Globus pallidus (tissue), 1 donor: ENCODE measurements at regions not wholly inside any gene's neighbourhood (a gene's known extent, or its start where the extent isn't known, plus 50 kb on each side); places are given as distances from the start of the nearest gene placed in this dataset.
"Not testable (repeated sequence)": the region's sequence is repeated elsewhere in the genome, so short reads cannot be mapped to it uniquely, and the experiment has no call there.

ENCODE experiments used
- DNase-seq: peaks from one replicate; pipeline ENCODE4 v3.0.0-alpha.2; 2015; ENCODE audit warnings: low spot score

- DNase-seq: not testable (repeated sequence)
Observed at GRCh38 chr7:66458991-66459390, 169.7 kb upstream of the KCTD7 start.

DNA sequence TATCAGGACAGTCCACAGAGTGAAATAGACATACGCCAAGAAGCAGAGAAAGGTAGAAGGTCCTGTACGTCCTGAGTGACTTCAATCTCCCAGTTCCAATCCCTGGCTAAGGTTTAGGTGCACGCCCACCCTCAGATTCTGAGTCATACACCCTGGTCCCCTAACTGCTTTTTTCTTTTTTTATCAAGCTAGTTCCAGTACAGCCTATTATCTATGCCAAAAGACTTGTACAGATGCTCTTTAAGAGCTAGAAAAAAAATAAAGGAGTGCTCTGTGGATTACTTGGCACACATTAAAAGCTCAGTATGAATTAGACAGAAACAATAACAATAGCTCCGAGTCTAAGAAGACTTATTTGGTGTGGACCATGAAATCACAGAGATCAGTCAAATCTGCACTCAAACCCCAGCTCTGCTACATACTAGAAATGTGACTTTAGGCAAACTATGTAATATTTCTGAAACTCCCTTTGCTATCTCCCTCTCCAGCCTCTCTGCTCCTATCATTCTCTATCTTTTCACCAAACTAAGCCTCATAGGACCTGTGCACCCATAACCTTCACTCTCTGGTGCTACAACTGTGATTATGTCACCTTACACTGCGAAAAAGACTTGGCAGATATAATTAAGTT, 168.8 kb upstream of the KCTD7 start:
- DNase-seq: peak; percentile 4

GRCh38 chr7:66460921-66461361, 167.7 kb upstream of the KCTD7 start:
- no peak for DNase-seq

DNA sequence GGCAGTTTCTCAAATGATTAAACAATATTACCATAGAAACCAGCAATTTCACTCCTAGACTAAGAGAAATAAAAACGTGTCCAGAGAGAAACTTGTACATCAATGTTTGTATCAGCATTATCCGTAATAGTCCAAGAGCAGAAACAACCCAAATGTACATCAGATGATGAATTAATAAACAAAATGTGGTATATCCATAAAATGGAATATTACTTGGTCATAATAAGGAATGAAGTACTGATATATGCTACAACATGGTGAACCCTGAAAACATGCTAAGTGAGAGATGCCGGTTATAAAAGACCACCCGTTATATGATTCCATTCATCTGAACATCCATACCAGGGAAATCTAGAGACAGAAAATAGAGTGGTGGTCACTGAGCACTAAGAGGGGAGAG, 167.3 kb upstream of the KCTD7 start:
- not testable (repeated sequence) for DNase-seq

DNA sequence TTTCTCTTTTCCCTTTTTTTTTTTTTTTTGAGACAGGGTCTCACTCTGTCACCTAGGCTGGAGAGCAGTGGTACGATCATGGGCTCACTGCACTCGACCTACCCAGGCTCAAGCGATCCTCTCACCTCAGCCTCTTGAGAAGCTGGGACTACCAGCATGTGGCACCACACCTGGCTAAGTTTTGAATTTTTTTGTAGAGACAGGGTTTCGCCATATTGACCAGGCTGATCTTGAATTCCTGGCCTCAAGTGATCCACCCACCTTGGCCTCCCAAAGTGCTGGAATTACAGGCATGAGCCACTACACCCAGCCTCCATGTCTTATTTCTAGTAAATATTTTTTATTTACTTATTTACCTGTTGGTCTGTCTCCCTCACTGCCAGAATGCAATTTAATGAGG, 165.8 kb upstream of the KCTD7 start:
- DNase-seq: not testable (repeated sequence)

DNA sequence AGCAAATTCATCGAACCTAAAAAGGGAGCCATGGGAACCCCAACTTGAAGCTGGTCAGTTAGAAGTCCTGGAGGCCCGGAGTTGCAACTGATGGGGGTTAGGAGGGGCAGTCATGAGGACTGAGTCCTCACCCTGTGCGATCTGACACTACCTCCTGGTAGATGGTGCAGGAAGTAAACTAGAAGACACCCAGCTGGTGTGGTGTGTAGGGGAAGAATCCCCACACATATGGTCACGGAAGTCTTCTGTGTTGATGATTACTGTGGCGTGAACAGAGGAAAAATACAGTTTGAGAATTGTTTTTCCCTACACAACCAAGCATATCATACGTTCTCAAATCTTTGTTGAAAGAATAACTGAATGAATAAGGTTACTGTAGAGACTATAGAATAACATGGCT, 164.6 kb upstream of the KCTD7 start:
- DNase-seq: no peak

- DNase-seq: no peak
Observed at GRCh38 chr7:66466081-66466600, 162.5 kb upstream of the KCTD7 start.

DNA sequence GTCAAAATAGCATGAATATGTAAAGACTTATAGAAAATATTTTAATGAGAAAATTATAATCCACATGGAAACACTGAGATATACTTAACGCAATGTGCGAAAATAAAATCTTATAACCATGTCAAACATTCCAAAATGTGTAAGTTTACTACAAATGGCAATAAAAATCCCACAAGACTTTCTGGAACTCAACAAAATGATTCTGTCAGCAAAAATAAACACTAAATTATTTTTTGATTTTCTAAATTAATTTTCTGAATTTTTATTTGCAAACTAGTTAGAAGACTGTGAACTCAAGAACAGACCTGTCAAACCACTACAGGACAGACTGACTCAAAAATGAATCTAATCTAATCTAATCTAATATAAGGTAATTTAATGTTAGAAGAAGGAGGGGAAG, 160.8 kb upstream of the KCTD7 start:
- DNase-seq: no peak

- DNase-seq: not testable (repeated sequence)
Observed at GRCh38 chr7:66473064-66473463, 155.6 kb upstream of the KCTD7 start.

DNA sequence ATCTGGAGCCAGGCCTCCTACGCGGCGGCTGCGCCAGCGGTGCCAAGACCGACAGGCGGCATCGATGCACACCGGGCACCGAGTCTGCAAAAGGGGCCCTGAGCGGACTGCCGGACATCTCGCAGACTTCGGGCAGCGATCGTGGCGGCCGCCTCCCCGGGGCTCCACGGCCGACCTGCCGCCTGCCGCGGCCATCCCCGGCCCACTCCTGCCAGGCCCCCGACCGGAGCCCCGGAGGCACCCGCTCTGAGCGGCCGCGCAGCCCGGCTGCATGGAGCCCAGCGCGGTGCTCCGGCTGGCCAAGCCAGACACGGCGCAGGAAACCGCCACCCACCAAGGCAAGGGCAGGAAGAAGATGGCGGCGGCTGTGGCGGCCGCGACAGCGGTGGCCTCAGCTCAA, 154.2 kb upstream of the KCTD7 start:
- no peak for DNase-seq

- DNase-seq: not testable (repeated sequence)
Observed at GRCh38 chr7:66476056-66476455, 152.6 kb upstream of the KCTD7 start.

DNA sequence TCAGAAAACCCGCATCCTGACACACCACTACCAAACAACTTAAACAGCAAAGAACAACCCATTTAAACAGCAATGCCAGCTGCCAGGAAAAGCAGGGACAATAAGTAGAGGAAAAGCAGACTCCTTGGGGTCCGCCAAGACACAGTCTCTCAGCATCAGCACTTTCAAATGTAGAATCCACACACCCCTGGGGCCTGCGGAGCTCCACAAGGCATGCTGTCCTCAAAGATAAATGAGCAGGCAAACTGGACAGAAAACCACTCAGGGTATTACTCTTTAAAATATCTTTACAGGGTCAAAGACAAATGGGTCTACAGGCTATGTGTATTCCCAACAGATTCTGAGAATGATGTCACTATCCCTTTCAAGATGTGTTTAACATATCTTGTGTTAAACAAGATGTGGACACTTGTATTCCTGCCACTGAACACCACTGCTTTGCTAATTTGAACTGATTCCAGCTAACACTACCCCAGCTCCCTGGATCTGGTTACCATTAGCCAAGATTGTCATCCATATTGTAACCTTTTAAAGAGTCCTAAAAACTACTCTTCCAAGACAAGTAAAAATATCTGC, 150.8 kb upstream of the KCTD7 start:
- DNase-seq: not testable (repeated sequence)

DNA sequence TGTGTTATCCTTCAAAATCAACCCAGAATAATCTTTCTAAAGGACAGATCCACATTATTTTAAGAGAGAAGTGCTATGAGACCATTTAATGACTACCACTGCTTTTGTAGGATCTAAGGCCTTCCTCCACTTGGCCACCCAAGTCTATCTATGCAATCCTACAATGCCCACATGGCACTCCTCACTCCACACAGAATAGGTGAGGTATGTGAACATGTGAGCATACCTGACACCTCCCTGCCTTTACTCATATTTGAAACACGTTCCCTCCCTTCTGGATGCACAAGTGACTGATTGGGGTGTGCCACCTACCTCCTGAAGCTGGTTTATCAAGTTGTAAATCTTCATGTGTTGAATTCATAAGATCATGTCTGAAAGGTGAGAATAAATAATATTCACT, 147.5 kb upstream of the KCTD7 start:
- DNase-seq: not testable (repeated sequence)

- DNase-seq: not testable (repeated sequence)
Observed at GRCh38 chr7:66489065-66489464, 139.6 kb upstream of the KCTD7 start.

GRCh38 chr7:66489741-66490140, 138.9 kb upstream of the KCTD7 start:
- not testable (repeated sequence) for DNase-seq

DNA sequence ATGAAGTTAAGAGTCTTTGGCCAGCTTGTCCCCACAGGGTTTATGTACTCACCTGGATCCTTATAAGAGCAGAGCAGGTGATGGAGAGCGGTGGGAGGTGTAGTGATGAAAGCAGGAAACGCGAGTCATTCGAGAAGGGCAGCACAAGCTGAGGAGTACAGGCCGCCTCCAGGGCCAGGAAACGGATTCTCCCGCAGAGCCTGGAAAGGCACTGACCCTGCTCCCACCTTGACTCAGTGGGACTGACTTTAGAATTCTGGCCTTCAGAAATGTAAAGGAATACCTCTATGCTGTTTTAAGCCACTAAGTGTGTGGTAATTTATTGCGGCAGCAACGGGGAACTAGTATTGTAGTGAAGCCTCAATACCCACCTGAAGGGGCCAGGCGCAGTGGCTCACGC, 137.7 kb upstream of the KCTD7 start:
- DNase-seq: not testable (repeated sequence)

- not testable (repeated sequence) for DNase-seq
Observed at GRCh38 chr7:66492405-66492804, 136.3 kb upstream of the KCTD7 start.

DNA sequence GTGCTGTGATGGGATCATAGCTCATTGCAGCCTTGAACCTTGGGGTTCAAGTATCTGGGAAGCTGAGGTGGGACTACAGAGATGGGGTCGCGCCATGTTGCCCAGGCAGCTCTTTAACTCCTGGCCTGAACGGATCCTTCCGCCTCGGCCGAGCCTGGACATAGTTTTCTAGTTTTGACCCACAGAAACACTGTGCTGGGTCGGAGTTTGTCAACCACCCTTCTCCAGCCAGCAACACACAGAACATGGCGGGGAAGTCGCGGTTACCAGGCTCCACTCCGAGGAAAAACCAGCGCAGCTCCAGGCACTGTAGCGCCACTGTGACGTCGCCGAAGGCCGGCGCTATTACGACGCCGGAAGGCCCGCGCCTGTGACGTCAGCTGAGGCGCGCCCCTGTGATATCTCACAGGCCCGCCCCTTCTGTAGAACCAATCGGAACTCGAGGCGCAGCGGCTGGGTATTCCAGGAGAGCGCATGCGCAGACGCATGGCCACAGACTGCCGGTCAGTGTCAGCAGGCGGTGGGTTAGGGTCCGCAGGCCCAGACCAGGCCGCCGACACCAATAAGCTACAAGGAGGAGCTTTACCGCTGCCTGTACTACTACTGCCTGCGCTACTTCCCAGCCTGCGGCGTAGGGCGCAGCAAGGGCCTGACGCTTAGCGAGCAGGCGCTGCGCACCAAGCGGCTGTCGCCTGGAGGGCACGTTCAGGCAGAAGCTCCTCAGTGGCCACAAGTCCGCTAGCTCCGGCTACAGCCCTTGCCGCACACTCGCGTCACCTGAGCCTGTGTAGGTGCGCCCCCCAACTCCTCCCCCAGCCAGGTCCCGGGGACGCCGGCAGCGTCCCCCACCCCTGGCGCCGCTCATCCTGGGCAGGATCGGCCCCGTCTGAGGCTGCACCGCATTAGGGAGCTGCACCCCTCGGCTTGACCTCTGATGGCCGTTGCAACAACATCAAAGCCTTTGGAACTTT, 135.2 kb upstream of the KCTD7 start:
- peak; percentile 98 for DNase-seq

DNA sequence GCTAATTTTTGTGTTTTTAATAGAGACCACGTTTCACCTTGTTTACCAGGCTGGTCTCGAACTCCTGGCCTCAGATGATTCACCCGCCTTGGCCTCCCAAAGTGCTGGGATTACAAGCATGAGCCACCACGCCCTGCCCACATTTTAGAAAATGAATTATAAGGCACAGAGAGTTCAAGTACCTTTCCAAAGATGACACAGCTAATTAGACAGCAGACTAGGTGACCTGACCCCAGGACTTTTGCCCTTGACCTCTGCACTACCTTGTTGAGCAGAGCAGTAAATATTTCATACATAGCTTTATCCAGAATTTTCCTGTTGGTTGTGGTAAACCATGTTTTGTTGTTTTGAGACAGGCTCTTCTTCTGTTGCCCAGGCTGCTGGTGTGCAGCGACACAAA, 131.3 kb upstream of the KCTD7 start:
- DNase-seq: no peak

GRCh38 chr7:66500087-66500486, 128.6 kb upstream of the KCTD7 start:
- no peak for DNase-seq

DNA sequence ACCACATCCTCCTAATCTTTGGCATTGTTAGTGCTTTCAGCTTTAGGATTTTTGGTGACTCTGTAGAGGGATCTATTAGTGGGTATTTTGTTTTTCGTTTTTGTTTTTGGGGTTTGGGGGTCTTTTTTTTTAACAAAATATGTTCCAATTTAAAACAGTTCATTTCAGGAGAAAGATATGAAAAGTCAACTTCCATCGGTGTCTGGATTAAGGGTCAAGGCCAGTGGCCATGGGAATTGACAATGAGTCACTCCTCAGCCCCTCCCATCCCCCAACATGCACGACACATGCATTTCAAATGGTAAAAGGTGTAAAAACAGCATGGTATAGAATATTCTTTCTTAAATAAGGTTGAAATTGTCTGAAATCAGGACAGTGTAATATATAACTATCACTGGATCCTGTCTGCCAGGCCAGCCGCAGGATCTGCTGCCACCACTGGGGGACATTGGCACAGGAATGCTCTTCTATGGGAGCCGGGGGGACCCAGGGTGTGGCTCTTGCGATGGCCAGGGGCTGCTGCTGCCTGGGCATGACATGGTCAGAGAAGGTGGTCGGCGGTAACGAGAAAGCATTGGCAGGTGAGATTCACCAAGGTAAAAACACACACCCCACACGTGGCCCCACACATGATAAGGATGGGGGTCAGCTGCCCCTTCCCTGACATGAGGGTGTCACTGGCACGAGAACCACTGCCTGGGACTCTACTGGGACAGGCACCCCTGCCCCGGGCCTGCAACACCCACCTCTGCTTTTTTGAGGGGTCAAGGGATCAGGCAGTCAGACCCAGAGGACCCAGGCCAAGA, 126.2 kb upstream of the KCTD7 start:
- DNase-seq: no peak

DNA sequence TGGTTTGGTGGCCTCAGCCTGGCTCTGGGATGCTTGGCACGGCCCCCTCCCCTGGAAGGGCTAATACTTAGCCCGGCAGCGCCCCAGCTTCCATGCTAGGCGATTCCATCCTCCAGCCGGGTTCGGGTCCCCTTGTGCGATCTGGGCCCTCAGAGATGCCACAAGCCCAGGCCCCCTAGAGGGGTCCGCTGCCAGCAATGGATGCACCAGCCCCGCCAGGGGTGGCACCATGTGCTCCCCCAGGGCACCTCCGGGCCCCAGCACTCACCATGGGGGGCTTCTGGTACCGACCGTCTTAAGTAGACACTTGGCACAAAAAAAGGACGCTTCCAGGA, 125.7 kb upstream of the KCTD7 start:
- DNase-seq: no peak
